GM23338 (cell line): ENCODE measurements at regions not wholly inside any gene's neighbourhood (a gene's known extent, or its start where the extent isn't known, plus 50 kb on each side); places are given as distances from the start of the nearest gene placed in this dataset.

Source experiments
- ATAC-seq: fragments of 200-7000 bp; cut with Tn5 transposase; 3 replicates; pipeline ENCODE4 v1.9.1; 2020
- DNase-seq: peaks from one replicate; pipeline ENCODE4 v3.0.0-alpha.2; 2015; ENCODE audit warnings: low spot score
- H2AFZ ChIP-seq: fragments of 200-600 bp; sonication (generic); 2 replicates; pipeline ENCODE4 v1.8.0; 2016; ENCODE audit warnings: antibody characterized with exemption, mild to moderate bottlenecking, moderate library complexity
- H3F3A ChIP-seq: fragments of 200-600 bp; sonication (generic); replicated peaks from 2 replicates; pipeline ENCODE4 v1.8.0; 2017; ENCODE audit warnings: antibody characterized with exemption, mixed run types, low read depth
- H3K27ac ChIP-seq: fragments of 200-600 bp; sonication (generic); 2 replicates; pipeline ENCODE4 v1.6.1; 2016; ENCODE audit warnings: low read depth
- H3K27me3 ChIP-seq: fragments of 200-600 bp; sonication (generic); 2 replicates; pipeline ENCODE4 v1.8.0; 2016; ENCODE audit warnings: mild to moderate bottlenecking, mixed run types, moderate library complexity; ENCODE audit not compliant: insufficient read depth
- H3K36me3 ChIP-seq: fragments of 200-600 bp; sonication (generic); 2 replicates; pipeline ENCODE4 v1.8.0; 2016; ENCODE audit warnings: mild to moderate bottlenecking; ENCODE audit not compliant: insufficient read depth
- H3K4me1 ChIP-seq: fragments of 200-600 bp; sonication (generic); 2 replicates; pipeline ENCODE4 v1.8.0; 2016; ENCODE audit warnings: mild to moderate bottlenecking, moderate library complexity; ENCODE audit not compliant: insufficient read depth
- H3K4me2 ChIP-seq: fragments of 200-600 bp; sonication (generic); 2 replicates; pipeline ENCODE4 v1.7.1; 2017; ENCODE audit warnings: mixed run types
- H3K4me3 ChIP-seq: fragments of 200-600 bp; sonication (generic); 2 replicates; pipeline ENCODE4 v1.6.1; 2016; ENCODE audit warnings: mixed run types
- H3K79me2 ChIP-seq: fragments of 200-600 bp; sonication (generic); replicated peaks from 2 replicates; pipeline ENCODE4 v1.8.0; 2017; ENCODE audit warnings: mild to moderate bottlenecking; ENCODE audit not compliant: insufficient read depth
- H3K9me2 ChIP-seq: fragments of 200-600 bp; sonication (generic); 2 replicates; pipeline ENCODE4 v1.8.0; 2017; ENCODE audit not compliant: insufficient read depth
- H4K20me1 ChIP-seq: fragments of 200-600 bp; sonication (generic); replicated peaks from 2 replicates; pipeline ENCODE4 v1.8.0; 2017; ENCODE audit warnings: mild to moderate bottlenecking; ENCODE audit not compliant: insufficient read depth
- H3K27ac Mint-ChIP-seq: 2 replicates; pipeline ENCODE4 v1.8.0; 2020; ENCODE audit warnings: inconsistent platforms, mild to moderate bottlenecking, moderate library complexity, mixed read lengths
- H3K27me3 Mint-ChIP-seq: 3 replicates; pipeline ENCODE4 v1.8.0; 2022; ENCODE audit warnings: low read depth, mild to moderate bottlenecking, moderate library complexity, mixed read lengths, inconsistent platforms; ENCODE audit not compliant: insufficient read depth, poor library complexity
- H3K36me3 Mint-ChIP-seq: 3 replicates; pipeline ENCODE4 v1.8.0; 2021; ENCODE audit warnings: low read depth, mild to moderate bottlenecking, inconsistent platforms, moderate library complexity, mixed read lengths
- H3K4me1 Mint-ChIP-seq: 3 replicates; pipeline ENCODE4 v1.8.0; 2020; ENCODE audit warnings: mild to moderate bottlenecking, inconsistent platforms, mixed read lengths
- H3K4me3 Mint-ChIP-seq: 3 replicates; pipeline ENCODE4 v1.8.0; 2021; ENCODE audit warnings: moderate library complexity, mild to moderate bottlenecking, inconsistent platforms, mixed read lengths
- H3K9me3 Mint-ChIP-seq: 3 replicates; pipeline ENCODE4 v1.8.0; 2020; ENCODE audit warnings: moderate library complexity, mild to moderate bottlenecking, inconsistent platforms, mixed read lengths
- CREB1 ChIP-seq: fragments of 250-450 bp; sonication (Bioruptor Pico); IDR thresholded peaks from 2 replicates; pipeline ENCODE4 v1.5.0; 2020; ENCODE audit warnings: low read depth, mild to moderate bottlenecking, moderate library complexity
- CTCF ChIP-seq, 2 experiments: fragments of 200-600 bp in 1 of 2; sonication (generic) in 1 of 2; conservative IDR thresholded peaks; 2 replicates each; pipeline versions ENCODE4 v1.5.1 to v1.6.1; 2016 to 2017; ENCODE audit warnings: antibody characterized with exemption in 2 of 2, low read depth in 2 of 2, mild to moderate bottlenecking in 2 of 2, moderate library complexity in 1 of 2
- ETS1 ChIP-seq: IDR thresholded peaks from 2 replicates; pipeline ENCODE4 v1.6.1; 2016; ENCODE audit warnings: antibody characterized with exemption
- EZH2phosphoT487 ChIP-seq: fragments of 200-600 bp; sonication (generic); IDR thresholded peaks from one replicate; pipeline ENCODE4 v1.8.1; 2018; ENCODE audit warnings: antibody characterized with exemption; ENCODE audit not compliant: unreplicated experiment
- NANOG ChIP-seq: IDR thresholded peaks from 2 replicates; pipeline ENCODE4 v1.6.1; 2016; ENCODE audit warnings: antibody characterized with exemption, borderline replicate concordance
- REST ChIP-seq: IDR thresholded peaks from one replicate; pipeline ENCODE4 v1.6.1; 2018; ENCODE audit warnings: antibody characterized with exemption; ENCODE audit not compliant: unreplicated experiment
- STAT1 ChIP-seq: IDR thresholded peaks from one replicate; pipeline ENCODE4 v1.6.1; 2016; ENCODE audit warnings: antibody characterized with exemption; ENCODE audit not compliant: unreplicated experiment
- ZNF331 ChIP-seq: fragments of 250-450 bp; sonication (Bioruptor Pico); IDR thresholded peaks from 2 replicates; pipeline ENCODE4 v1.5.0; 2020; ENCODE audit warnings: low read depth, mild to moderate bottlenecking, moderate library complexity
- ZNF462 ChIP-seq: fragments of 250-450 bp; sonication (Bioruptor Pico); IDR thresholded peaks from 2 replicates; pipeline ENCODE4 v1.5.0; 2020; ENCODE audit warnings: mild to moderate bottlenecking, moderate library complexity

- TF ChIP-seq REST (no peak), STAT1 (no peak)
Observed at GRCh38 chr14:48331421-48331820, 656.0 kb upstream of the MDGA2 start (continued).

GRCh38 chr14:48325486-48325885, 650.1 kb upstream of the MDGA2 start:
- H3K36me3 Mint-ChIP-seq, result no peaks in the 10 kb centered on the region
- Histone ChIP-seq H3K36me3 (no peaks in the 10 kb centered on the region), H2AFZ (0 out of 2 replicates have a peak overlapping the region, but pooled peaks have one; percentile 45), H3K9me2 (no peaks in the 10 kb centered on the region), H3K79me2 (no peaks in the 10 kb centered on the region), H3F3A (no peaks in the 10 kb centered on the region), H3K27ac (no peak overlapping the region), H4K20me1 (no peaks in the 10 kb centered on the region), H3K4me1 (no peaks in the 10 kb centered on the region), H3K4me2 (no peak overlapping the region), H3K27me3 (no peaks in the 10 kb centered on the region), H3K4me3 (no peak overlapping the region)
- H3K4me1 Mint-ChIP-seq, result no peaks in the 10 kb centered on the region
- no peak overlapping the region for H3K4me3 Mint-ChIP-seq
- ATAC-seq, result no peak
- no peak overlapping the region for H3K27ac Mint-ChIP-seq
- no peaks in the 10 kb centered on the region for H3K9me3 Mint-ChIP-seq
- no peak for DNase-seq
- peaks cover 6% of the 10 kb centered on the region for H3K27me3 Mint-ChIP-seq
- TF ChIP-seq NANOG, result no peak
- TF ChIP-seq EZH2phosphoT487, result no peak
- TF ChIP-seq ZNF331 (CRISPR knock-in tag), result no peak
- TF ChIP-seq ZNF462 (CRISPR knock-in tag), result no peak
- no peak for TF ChIP-seq REST
- no peak for TF ChIP-seq CTCF (conservative IDR thresholded peaks at IDR 0.05; ENCODE audit: low read depth in 2 of 2)
- no peak for TF ChIP-seq ETS1
- no peak for TF ChIP-seq CREB1 (CRISPR knock-in tag)
- no peak for TF ChIP-seq STAT1
